ENCODE measurements at regions not wholly inside any gene's neighbourhood (a gene's known extent, or its start where the extent isn't known, plus 50 kb on each side); places are given as distances from the start of the nearest gene placed in this dataset.

GRCh38 chr10:78260141-78260540 is 226.5 kb downstream of the RPS24 start:
- no peak for DNase-seq (ENCODE audit: low read depth, low spot score)
- H3K27ac ChIP-seq: no peak overlapping the region

DNA sequence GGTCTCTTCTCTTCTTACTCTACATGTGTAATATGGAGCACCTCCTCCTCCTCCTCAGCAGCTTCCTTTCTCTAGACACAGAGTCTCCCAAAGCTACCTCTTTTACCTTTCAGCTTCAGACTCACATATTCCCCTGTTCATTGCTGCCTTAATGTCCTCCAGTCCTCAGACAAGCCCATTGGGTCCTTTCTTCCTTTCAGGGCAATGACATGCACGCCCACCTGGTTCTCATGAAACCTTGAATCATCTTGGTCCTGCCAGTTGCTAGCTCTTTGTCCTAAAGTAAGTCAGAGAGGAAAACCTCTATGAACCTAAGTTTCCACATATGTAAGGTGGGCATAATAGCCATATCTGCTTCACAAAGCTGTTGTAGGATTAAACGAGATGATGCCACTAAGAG is 227.0 kb downstream of the RPS24 start:
- no peak for DNase-seq (ENCODE audit: low read depth, low spot score)
- H3K27ac ChIP-seq: no peak overlapping the region

GRCh38 chr10:78261291-78261690 is 227.6 kb downstream of the RPS24 start:
- DNase-seq (ENCODE audit: low read depth, low spot score): no peak
- H3K27ac ChIP-seq: no peak overlapping the region

DNA sequence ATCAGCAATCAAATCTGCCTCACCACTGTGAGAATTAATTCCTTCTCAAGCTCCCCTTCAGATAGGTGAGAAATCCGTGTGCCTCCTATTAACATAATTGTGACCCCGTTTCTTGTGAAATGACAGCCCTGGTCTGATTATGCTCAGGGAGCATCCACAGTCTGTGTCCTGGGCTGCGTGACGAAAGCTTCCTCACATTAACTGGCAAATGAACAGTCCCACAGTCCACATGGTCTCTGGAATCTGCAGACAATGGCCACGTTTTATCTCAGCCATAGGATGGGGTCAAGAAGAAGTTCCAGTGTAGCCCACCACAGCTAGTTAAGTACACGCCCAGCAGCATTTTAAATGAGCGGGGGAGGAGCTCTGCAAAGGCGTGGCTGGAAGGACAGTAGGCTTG is 229.2 kb downstream of the RPS24 start:
- DNase-seq (ENCODE audit: low read depth, low spot score): no peak
- no peak overlapping the region for H3K27ac ChIP-seq

GRCh38 chr10:78263521-78263988 is 229.9 kb downstream of the RPS24 start:
- no peak overlapping the region for H3K27ac ChIP-seq
- DNase-seq (ENCODE audit: low read depth, low spot score): peak; percentile 5

- no peak overlapping the region for H3K27ac ChIP-seq
- no peak for DNase-seq (ENCODE audit: low read depth, low spot score)
These were observed 230.7 kb downstream of the RPS24 start for GRCh38 chr10:78264361-78264760.

- DNase-seq (ENCODE audit: low read depth, low spot score): no peak
- H3K27ac ChIP-seq: no peak overlapping the region
These were observed 233.2 kb downstream of the RPS24 start for GRCh38 chr10:78266741-78267469.

DNA sequence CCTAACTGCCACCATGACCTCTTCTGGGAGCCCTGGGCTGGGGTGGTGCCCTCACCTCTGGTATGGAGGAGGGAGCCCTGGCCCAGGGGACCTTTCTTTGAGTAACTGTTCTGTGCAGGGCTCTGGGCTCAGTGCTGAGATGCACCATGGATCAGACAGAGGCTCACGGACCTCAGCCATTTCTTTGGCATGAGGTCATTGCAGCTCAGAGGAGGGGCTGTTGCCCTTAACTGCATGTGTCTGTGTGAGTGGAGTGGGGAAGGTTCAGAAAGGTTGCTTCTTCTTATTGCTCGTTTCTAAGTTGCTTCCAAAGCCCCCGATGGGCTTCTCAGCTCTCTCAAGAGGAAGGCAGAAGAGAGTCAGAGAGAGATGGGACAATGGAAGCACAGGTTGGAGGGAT is 233.9 kb downstream of the RPS24 start:
- no peak for DNase-seq (ENCODE audit: low read depth, low spot score)
- no peak overlapping the region for H3K27ac ChIP-seq

- no peak for DNase-seq (ENCODE audit: low read depth, low spot score)
These were observed 235.4 kb downstream of the RPS24 start for GRCh38 chr10:78269060-78269459.

GRCh38 chr10:78272329-78272728 is 238.7 kb downstream of the RPS24 start:
- H3K27ac ChIP-seq: no peak overlapping the region
- no peak for DNase-seq (ENCODE audit: low read depth, low spot score)

More at GRCh38 chr10:78269060-78269459, 235.4 kb downstream of the RPS24 start:
- no peak overlapping the region for H3K27ac ChIP-seq

DNA sequence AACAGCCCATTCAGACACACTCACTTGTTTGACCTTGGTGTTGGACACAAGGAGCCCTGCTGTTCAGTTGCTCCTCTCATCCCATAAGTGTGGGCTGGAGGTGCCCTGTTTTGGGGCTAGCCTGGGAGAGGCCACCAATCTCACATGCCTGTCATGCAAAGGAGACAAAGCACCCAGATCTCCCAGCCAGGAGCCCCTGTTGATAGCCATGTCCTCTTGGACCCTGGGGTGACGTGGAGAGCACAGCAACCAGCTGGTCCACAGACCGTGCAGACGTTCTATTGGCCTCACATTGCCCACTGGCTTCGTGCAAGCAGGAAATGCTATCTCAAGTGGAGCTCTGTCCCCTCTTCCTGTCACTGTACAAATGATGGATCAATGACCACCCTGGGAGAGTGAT is 240.8 kb downstream of the RPS24 start:
- H3K27ac ChIP-seq: no peak overlapping the region
- DNase-seq (ENCODE audit: low read depth, low spot score): no peak

- no peak for DNase-seq (ENCODE audit: low read depth, low spot score)
- H3K27ac ChIP-seq: no peak overlapping the region
These were observed 242.5 kb downstream of the RPS24 start for GRCh38 chr10:78276139-78276538.

DNA sequence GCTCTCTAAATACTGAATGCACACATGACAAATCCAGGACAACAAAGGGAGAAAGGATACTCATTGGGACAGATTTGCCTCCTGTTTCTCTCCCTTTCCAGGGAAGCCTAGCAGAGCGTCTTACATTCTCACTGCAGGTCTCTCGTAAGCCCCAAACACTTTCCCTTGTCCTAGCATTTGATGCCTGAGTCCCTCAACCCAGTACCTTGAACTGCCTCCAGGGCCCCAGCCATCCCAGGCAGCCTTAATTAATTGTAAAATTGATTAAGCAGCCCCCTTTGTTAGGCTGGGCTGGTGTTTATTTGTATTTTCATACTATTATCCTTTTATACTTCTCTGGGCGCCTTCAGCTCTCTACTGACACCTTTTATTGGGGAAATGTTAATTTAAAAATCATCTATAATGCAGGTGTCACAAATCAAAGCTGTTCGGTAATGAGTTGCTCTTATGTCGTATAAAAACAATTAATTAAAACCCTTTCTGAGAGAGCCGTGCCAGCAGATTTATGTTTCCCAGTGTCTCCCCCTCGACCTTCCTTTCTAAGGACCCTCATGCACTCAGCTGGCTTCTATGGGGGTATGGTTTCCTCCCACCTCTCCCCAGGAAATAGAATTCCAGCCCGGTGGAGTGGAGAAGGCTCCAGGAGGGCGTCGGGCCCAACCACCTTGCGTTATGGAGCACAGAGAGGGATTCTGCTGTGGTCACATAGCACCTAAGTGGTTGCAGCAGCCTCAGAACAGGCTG is 243.8 kb downstream of the RPS24 start:
- DNase-seq (ENCODE audit: low read depth, low spot score): no peak

DNA sequence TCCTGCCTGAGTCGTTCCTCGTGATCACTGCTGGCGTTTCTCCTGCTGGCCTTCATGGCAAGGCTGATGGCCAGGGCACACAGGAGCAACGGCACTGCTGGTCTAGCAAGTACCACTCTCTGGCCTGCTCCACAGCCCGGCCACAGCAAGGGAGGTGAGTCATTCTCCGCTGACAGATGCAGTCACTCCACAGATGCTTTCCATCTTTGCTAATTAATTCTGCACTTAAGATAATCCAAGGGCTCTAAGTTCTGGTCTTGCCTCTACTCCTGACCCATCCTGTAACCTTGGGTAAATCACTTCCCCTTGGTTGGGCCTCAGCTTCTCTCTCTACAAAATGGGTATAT is 244.4 kb downstream of the RPS24 start:
- H3K27ac ChIP-seq: no peak overlapping the region
- DNase-seq (ENCODE audit: low read depth, low spot score): no peak

More for the DNA sequence above, 243.8 kb downstream of the RPS24 start:
- no peak overlapping the region for H3K27ac ChIP-seq

GRCh38 chr10:78279756-78280155 is 246.1 kb downstream of the RPS24 start:
- no peak for DNase-seq (ENCODE audit: low read depth, low spot score)
- H3K27ac ChIP-seq: no peak overlapping the region

DNA sequence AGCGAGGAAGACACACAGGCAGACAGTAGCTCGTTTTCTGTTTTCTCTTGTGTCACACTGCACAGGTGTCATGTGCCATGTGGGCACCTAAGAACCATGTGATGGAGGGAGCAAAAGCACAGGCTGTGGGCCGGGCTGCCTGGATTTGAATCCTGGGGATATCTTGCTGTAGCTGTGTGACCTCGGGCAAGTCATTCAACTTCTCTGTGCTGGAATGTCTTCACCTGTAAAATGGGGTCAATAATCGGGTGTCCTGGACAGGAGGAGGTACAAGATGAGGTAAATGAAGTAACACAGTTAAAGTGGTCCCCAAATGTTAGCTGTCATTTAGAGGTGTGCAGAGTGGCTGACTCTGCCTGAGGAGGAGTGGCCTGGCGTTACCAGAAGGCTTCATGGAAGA is 246.9 kb downstream of the RPS24 start:
- no peak overlapping the region for H3K27ac ChIP-seq
- no peak for DNase-seq (ENCODE audit: low read depth, low spot score)

- no peak overlapping the region for H3K27ac ChIP-seq
- no peak for DNase-seq (ENCODE audit: low read depth, low spot score)
These were observed 248.0 kb downstream of the RPS24 start for GRCh38 chr10:78281627-78282026.

GRCh38 chr10:78283069-78283682 is 249.5 kb downstream of the RPS24 start:
- no peak overlapping the region for H3K27ac ChIP-seq
- no peak for DNase-seq (ENCODE audit: low read depth, low spot score)

DNA sequence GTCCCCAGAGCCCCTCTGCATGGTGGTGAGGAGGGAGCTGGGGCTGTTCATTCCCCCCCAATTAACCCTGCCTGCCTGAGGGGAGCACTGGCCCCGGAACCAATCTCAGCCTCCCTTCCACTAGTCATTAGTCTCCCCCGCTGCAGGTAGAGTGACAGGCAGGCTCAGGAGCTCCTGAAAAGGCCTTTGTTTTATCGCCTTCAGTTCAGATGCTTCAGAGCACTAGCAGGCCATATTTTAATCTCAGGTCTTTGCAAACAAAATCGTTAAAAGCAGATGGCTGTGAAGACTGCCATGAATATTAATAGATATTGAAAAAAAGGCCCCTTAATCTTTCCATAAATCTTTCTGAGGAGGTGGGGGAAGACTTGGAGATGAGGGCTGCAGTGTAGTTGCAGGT is 250.7 kb downstream of the RPS24 start:
- DNase-seq (ENCODE audit: low read depth, low spot score): no peak
- no peak overlapping the region for H3K27ac ChIP-seq

- H3K27ac ChIP-seq: no peak overlapping the region
- DNase-seq (ENCODE audit: low read depth, low spot score): no peak
These were observed 251.6 kb downstream of the RPS24 start for GRCh38 chr10:78285226-78285625.

DNA sequence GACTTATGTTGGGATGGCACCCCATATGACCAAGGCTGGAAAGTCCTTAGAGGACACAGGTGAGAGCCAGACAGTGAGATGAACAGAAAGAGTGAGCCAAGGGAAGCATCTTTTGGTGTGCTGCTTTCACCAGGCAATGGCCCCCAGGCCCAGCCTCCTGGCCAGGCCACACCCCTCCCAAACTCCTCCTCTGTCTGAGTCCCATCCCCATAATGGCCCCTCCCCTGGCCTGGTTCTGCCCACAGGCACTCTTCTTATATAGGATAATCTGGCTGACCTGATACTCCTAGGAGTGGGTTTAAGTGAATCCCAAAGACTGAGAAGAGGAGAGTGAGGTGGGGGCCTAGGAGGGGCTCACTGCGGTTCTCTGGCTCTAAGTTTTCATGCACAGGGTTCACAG is 252.5 kb downstream of the RPS24 start:
- H3K27ac ChIP-seq: no peak overlapping the region
- DNase-seq (ENCODE audit: low read depth, low spot score): no peak
